GM12875 (cell line): ENCODE measurements at regions not wholly inside any gene's neighbourhood (a gene's known extent, or its start where the extent isn't known, plus 50 kb on each side); places are given as distances from the start of the nearest gene placed in this dataset.

Experiments
- H3K4me3 ChIP-seq: one replicate; pipeline ENCODE4 v1.5.1; 2011; ENCODE audit warnings: low read depth, low read length, control low read depth
- TF ChIP-seq, protein P1 (sequence below): IDR thresholded peaks from 2 replicates; pipeline ENCODE4 v1.5.1; 2011; ENCODE audit warnings: low read depth, mild to moderate bottlenecking, control low read depth, inconsistent platforms, low read length, moderate library complexity, borderline replicate concordance; ENCODE audit not compliant: insufficient read depth

DNA sequence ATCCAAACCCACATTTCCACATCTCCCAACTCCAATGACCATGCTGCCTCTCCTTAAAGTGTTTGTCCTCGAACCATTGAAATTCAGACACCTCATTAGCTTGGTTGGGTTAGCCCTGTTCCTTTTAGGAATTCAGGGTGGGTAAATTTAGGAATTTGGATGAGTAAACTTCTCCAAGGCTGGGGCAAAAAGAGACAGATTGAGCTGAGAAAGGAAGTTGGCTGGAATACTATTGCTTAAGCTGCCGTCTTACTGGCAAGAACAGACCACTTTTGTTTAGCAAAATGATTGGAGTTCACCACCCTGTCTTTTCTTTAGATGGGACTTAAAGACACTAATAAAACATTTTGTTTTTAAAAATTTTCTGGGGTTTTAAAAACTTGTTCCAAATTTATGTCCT, 143.6 kb upstream of the GDNF start:
- H3K4me3 ChIP-seq: no peak overlapping the region
- TF ChIP-seq, protein P1, sequence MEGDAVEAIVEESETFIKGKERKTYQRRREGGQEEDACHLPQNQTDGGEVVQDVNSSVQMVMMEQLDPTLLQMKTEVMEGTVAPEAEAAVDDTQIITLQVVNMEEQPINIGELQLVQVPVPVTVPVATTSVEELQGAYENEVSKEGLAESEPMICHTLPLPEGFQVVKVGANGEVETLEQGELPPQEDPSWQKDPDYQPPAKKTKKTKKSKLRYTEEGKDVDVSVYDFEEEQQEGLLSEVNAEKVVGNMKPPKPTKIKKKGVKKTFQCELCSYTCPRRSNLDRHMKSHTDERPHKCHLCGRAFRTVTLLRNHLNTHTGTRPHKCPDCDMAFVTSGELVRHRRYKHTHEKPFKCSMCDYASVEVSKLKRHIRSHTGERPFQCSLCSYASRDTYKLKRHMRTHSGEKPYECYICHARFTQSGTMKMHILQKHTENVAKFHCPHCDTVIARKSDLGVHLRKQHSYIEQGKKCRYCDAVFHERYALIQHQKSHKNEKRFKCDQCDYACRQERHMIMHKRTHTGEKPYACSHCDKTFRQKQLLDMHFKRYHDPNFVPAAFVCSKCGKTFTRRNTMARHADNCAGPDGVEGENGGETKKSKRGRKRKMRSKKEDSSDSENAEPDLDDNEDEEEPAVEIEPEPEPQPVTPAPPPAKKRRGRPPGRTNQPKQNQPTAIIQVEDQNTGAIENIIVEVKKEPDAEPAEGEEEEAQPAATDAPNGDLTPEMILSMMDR: no peak

DNA sequence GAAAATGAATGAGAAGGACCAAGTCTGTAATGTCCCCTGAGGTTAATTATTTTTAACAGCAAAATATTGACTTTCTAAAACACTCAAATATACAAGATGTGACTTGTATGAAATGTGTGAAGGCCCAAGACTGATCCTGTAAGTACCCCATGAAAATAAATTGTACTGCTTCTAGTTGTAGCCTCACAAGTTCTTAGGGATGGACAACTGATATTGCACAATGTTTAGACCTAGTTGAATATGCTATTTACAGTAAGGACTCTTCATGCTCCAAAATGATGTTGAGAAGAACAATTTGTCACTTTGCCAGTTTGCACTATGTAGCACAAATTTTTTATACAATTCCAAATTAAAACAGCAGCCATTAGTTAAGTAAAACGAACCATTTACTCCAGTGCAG, 139.7 kb upstream of the GDNF start:
- TF ChIP-seq, protein P1: no peak
- H3K4me3 ChIP-seq: no peak overlapping the region

DNA sequence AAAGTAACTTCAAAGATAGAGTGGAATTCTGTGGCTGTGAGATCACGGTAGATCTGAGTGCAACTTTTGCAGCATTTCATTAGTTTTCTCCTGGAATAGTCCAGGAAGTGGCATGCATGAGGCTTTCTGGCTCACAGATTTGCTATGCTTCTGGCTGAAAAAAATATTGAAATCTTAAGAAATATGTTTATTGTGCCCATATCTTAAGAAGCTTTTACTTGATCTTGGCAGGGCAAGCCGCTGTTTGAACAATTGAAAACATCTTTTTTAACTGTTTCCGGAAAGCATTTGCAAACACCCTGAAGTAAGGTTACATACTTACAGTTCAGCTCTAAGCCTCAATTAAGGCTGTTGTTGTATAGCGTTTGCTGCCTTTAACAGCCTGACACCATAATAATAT, 135.7 kb upstream of the GDNF start:
- TF ChIP-seq, protein P1: no peak
- no peak overlapping the region for H3K4me3 ChIP-seq

DNA sequence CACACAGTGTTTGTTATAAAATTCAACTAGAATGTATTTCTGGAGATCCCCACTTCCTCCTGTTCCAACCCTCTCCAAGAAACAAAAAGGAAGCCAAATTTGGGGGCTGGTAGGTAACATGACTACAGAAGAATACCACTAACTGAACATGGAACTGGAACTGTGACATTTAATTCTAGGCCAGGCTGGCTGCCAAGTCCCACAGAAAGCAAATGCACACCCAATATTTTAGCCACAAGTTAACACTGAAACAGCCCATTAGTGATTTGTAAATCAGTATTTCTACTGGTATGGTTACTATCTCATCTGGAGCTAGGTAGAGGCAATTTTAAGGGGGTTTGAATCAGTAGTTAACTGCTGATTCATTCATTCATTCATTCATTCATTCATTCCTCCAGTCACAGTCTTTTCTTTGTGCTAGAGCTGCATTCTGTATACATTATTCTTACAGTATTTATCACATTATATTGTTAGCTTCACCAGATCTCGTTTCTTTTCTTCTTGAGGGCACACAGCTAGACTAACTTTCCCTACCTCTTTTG, 131.7 kb upstream of the GDNF start:
- H3K4me3 ChIP-seq: no peak overlapping the region
- TF ChIP-seq, protein P1: no peak

DNA sequence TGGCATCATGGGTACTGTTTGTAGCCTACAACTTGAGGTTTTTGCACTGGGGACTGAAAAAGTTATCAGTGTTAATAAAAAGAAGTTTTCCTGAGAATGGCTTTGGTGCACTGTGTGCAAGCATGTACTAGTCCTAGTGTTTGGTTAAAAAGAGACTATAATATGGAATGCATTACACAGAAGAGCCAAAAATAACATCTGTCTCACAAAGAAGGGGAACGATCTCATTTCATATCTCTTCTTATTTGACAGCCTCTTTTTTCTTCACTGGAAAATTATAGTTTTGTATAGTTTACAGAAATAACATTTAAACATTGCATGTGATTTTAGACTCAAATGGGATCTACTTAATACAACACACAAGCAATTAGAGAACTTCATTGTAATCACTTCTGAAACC, 127.0 kb upstream of the GDNF start:
- TF ChIP-seq, protein P1: no peak
- no peak overlapping the region for H3K4me3 ChIP-seq

DNA sequence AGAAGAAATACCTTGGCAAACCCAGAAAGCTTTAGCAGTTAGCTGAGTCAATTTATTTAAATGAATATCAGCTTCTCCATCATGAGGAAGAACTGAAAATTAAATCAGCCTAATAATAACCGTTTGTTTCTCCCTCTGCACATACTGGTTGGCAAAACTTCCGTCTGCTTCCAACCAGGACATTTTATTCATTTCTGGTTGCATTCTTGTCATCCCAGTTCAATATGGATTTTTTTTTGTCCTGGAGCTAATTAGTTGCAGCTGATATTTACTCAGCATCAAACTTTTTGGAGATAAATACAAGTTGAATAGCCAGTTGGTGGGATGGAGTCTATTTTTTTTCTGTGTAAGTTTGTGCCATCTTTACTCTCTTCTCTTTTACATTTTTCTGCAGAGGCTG, 126.5 kb upstream of the GDNF start:
- TF ChIP-seq, protein P1: no peak
- no peak overlapping the region for H3K4me3 ChIP-seq

DNA sequence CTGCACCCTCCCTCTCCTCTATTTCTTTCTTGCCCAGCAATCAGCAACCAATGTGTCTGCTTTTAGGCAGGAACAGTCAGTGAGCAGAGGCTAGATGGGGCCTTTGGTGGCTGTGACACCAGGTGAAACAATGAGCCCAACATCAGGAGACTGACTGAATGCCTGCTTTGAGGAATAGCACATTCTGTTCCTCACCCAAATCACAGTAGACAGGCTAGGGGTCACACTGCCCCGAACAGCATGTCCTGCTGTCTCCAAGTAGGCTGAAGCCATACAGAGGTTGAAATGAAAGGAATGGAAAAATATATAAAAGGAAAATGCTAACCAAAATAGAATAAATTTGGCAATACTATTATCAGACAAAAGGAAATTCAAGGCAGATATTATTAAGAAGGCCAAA, 122.5 kb upstream of the GDNF start:
- TF ChIP-seq, protein P1: no peak
- no peak overlapping the region for H3K4me3 ChIP-seq
